NB4 (cell line): ENCODE measurements at regions not wholly inside any gene's neighbourhood (a gene's known extent, or its start where the extent isn't known, plus 50 kb on each side); places are given as distances from the start of the nearest gene placed in this dataset.

Source experiments
- DNase-seq: peaks from one replicate; pipeline ENCODE4 v3.0.0; 2010; ENCODE audit warnings: low read depth
- H3K4me3 ChIP-seq: one replicate; pipeline ENCODE4 v1.5.1; 2011; ENCODE audit warnings: mild to moderate bottlenecking, low read depth, low read length, moderate library complexity
- MYC ChIP-seq: IDR thresholded peaks from 2 replicates; pipeline ENCODE4 v1.6.1; 2011; ENCODE audit warnings: low read depth, low read length
- POLR2A ChIP-seq: IDR thresholded peaks from 2 replicates; pipeline ENCODE4 v1.6.1; 2011; ENCODE audit warnings: mild to moderate bottlenecking; ENCODE audit not compliant: insufficient read length; ENCODE audit errors: extremely low read depth
- TF ChIP-seq, protein P1 (sequence below): IDR thresholded peaks from one replicate; pipeline ENCODE4 v1.5.1; 2012; ENCODE audit warnings: low read depth, low read length
- TF ChIP-seq, protein P2 (sequence below): IDR thresholded peaks from 2 replicates; pipeline ENCODE4 v1.6.1; 2011; ENCODE audit warnings: low read depth, low read length

DNA sequence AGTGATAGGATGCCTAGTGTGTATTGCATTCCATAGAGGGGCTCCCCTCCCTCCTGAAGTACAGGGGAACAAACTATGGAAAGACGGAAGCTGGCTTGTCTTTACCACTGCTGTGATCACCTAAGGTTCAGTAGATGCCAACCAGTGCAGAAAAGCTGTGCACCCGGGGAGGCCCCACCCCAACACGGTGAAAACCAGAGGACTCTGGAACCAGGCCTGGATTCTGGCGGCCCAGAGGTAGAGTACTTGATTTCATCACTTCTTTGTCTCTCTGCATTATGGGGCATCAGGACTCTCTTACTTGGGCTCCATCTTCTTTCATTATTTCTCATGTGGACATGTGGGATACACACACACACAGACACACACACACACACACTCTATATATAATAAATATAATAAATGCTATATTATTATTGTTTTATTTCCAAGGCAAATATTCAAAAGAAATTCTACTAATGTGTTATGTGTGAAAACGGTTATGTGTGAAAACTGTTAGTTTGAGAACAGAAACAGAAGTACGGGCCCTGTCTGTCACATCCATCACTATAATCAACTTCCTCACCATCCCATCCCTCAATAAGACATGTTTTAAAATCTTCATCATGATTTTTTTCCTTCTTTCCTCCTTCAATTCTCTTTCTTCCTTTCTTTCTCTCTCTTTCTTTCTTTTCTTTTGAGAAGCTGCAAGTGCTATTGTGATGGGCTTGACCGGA is 152.4 kb upstream of the CMC1 start:
- H3K4me3 ChIP-seq, result no peak overlapping the region
- TF ChIP-seq, protein P1, sequence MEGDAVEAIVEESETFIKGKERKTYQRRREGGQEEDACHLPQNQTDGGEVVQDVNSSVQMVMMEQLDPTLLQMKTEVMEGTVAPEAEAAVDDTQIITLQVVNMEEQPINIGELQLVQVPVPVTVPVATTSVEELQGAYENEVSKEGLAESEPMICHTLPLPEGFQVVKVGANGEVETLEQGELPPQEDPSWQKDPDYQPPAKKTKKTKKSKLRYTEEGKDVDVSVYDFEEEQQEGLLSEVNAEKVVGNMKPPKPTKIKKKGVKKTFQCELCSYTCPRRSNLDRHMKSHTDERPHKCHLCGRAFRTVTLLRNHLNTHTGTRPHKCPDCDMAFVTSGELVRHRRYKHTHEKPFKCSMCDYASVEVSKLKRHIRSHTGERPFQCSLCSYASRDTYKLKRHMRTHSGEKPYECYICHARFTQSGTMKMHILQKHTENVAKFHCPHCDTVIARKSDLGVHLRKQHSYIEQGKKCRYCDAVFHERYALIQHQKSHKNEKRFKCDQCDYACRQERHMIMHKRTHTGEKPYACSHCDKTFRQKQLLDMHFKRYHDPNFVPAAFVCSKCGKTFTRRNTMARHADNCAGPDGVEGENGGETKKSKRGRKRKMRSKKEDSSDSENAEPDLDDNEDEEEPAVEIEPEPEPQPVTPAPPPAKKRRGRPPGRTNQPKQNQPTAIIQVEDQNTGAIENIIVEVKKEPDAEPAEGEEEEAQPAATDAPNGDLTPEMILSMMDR, result no peak
- TF ChIP-seq MYC (no peak), POLR2A (no peak)
- TF ChIP-seq, protein P2, sequence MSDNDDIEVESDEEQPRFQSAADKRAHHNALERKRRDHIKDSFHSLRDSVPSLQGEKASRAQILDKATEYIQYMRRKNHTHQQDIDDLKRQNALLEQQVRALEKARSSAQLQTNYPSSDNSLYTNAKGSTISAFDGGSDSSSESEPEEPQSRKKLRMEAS, result no peak
- no peak for DNase-seq

- TF ChIP-seq POLR2A (no peak), MYC (no peak)
- TF ChIP-seq, protein P2, result no peak
- TF ChIP-seq, protein P1, result no peak
- DNase-seq, result no peak
- no peak overlapping the region for H3K4me3 ChIP-seq
These were observed 151.9 kb upstream of the CMC1 start for GRCh38 chr3:28089527-28089897.

- H3K4me3 ChIP-seq, result no peak overlapping the region
- no peak for DNase-seq
- TF ChIP-seq POLR2A (no peak), MYC (no peak)
- TF ChIP-seq, protein P2, result no peak
- TF ChIP-seq, protein P1, result no peak
These were observed 142.1 kb upstream of the CMC1 start for GRCh38 chr3:28099296-28099695.

DNA sequence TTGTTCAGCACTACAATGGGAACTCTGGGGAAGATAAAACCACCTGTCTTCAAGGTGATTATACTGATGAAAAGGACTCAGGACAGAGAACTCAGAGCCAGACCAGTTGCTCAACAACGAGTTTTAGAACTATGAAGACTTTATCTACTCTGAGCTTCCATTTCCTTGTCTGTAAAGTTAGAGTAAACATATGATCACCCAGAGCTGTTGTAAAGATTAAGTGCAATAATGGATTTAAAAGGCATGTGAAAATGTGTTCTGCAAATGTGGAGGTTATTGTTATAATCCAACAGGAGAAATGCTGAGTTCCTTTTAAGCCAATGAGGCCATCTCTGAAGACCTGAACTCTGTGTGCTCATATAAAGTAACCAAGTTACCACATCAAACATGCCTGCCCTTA is 139.7 kb upstream of the CMC1 start:
- no peak for DNase-seq
- no peak overlapping the region for H3K4me3 ChIP-seq
- TF ChIP-seq, protein P2, result no peak
- TF ChIP-seq MYC (no peak), POLR2A (no peak)
- TF ChIP-seq, protein P1, result no peak

- H3K4me3 ChIP-seq, result no peak overlapping the region
- no peak for DNase-seq
- no peak for TF ChIP-seq POLR2A
- TF ChIP-seq, protein P2, result no peak
- TF ChIP-seq, protein P1, result no peak
- no peak for TF ChIP-seq MYC
These were observed 137.6 kb upstream of the CMC1 start for GRCh38 chr3:28103861-28104260.
